Astrocyte of the spinal cord (primary cell): ENCODE measurements at regions not wholly inside any gene's neighbourhood (a gene's known extent, or its start where the extent isn't known, plus 50 kb on each side); places are given as distances from the start of the nearest gene placed in this dataset.

ENCODE experiments used
- DNase-seq: peaks from one replicate; pipeline ENCODE4 v3.0.0; 2011; ENCODE audit warnings: low read depth, low spot score
- H3K4me3 ChIP-seq: 2 replicates; pipeline ENCODE4 v1.5.1; 2011; ENCODE audit warnings: low read depth, mild to moderate bottlenecking, low read length, moderate library complexity
- in situ Hi-C: cut with HindIII; loops from 2 replicates; pipeline ENCODE4 v1.10.0; 2017; ENCODE audit warnings: low sequenced_read_pairs
- TF ChIP-seq, protein P1 (sequence below): IDR thresholded peaks from 2 replicates; pipeline ENCODE4 v1.5.1; 2012; ENCODE audit warnings: low read depth, mild to moderate bottlenecking, low read length, inconsistent platforms

- H3K4me3 ChIP-seq: no peak overlapping the region
- in situ Hi-C loops: no loop called here
- TF ChIP-seq, protein P1, sequence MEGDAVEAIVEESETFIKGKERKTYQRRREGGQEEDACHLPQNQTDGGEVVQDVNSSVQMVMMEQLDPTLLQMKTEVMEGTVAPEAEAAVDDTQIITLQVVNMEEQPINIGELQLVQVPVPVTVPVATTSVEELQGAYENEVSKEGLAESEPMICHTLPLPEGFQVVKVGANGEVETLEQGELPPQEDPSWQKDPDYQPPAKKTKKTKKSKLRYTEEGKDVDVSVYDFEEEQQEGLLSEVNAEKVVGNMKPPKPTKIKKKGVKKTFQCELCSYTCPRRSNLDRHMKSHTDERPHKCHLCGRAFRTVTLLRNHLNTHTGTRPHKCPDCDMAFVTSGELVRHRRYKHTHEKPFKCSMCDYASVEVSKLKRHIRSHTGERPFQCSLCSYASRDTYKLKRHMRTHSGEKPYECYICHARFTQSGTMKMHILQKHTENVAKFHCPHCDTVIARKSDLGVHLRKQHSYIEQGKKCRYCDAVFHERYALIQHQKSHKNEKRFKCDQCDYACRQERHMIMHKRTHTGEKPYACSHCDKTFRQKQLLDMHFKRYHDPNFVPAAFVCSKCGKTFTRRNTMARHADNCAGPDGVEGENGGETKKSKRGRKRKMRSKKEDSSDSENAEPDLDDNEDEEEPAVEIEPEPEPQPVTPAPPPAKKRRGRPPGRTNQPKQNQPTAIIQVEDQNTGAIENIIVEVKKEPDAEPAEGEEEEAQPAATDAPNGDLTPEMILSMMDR: no peak
- no peak for DNase-seq
Observed at GRCh38 chr5:87572611-87573010, 159.9 kb upstream of the CCNH start.

GRCh38 chr5:87572090-87572489 is 159.4 kb upstream of the CCNH start:
- TF ChIP-seq, protein P1: no peak
- H3K4me3 ChIP-seq: no peak overlapping the region
- DNase-seq: no peak
- in situ Hi-C loops: no loop called here

DNA sequence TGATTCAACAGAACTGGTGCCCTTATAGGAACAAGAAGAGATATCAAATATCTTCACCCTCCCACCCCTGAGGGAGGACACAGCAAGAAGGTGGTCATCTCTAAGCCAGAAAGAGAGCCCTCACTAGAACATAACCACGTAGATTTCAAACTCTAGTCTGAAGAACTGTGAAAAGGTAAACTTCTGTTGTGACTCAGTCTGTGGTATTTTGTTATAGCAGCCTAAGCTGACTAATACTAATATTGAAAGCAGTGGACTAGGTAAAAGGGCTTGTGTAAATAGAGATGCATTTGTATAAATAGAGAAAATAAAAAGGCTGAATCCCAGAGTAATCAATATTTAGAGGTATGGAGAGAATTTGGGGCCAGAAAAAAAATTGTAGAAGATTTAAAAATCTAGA is 157.6 kb upstream of the CCNH start:
- no peak overlapping the region for H3K4me3 ChIP-seq

DNA sequence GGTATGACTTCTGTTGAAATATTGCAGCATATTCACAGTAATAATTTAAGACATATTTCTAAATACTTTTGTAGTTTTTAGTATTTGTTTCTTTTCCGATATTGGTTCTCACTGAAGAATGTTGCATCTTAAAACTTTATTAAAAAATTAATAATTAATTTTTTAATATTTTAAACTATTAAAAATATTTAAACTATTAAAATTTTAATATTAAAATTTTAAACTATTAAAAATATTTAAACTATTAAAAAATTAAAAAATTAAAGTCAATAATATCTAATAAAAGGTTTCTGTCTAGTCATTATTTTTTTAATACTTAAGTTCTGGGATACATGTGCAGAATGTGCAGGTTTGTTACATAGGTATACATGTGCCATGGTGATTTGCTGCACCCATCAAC is 149.3 kb upstream of the CCNH start:
- in situ Hi-C loops: no loop called here
- no peak overlapping the region for H3K4me3 ChIP-seq
- TF ChIP-seq, protein P1: no peak
- DNase-seq: no peak

More for the DNA sequence above, 157.6 kb upstream of the CCNH start:
- no peak for DNase-seq
- TF ChIP-seq, protein P1: no peak
- in situ Hi-C loops: no loop called here

DNA sequence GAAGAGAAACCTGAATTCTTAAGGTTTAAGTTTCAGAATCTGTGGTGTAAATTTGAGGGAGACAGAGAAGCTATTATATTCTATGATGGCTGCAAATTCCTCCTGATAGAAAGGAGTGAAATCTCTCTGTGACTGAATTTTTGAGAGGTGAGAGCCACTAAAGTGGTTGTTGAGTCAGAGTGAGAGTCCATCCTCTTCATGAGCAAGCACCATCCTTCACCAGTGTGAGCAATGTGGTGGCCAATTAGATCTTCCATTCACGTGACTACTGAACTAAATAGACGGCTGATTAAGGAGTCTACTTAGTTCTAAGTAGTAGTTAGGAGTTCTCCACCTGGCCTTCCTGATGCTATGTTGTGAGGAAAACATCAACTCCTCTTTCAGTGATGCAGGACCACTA is 147.8 kb upstream of the CCNH start:
- in situ Hi-C loops: no loop called here
- TF ChIP-seq, protein P1: no peak
- no peak overlapping the region for H3K4me3 ChIP-seq

GRCh38 chr5:87551911-87552310 is 139.2 kb upstream of the CCNH start:
- in situ Hi-C loops: no loop called here
- no peak overlapping the region for H3K4me3 ChIP-seq
- DNase-seq: no peak
- TF ChIP-seq, protein P1: no peak

More for the DNA sequence above, 147.8 kb upstream of the CCNH start:
- DNase-seq: no peak

DNA sequence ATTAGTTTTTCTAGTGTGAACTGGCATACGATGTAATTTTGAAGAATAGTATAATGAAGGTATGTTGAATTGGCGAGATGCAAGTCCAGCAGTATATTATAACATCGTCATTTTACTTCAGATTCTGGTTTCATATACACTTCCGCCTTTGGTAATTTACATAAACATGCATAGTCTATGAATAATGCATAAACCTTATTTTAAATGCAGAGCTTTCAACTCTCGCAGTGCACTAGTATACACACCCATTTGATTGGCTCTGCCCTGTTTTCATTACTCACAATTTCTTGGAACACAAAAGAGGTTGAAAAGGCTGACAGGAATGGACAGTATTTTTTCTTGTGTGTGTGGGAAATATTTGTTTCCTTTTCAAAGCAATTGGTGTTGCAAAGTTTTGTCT is 128.9 kb upstream of the CCNH start:
- H3K4me3 ChIP-seq: no peak overlapping the region
- in situ Hi-C loops: no loop called here
- TF ChIP-seq, protein P1: no peak
- DNase-seq: no peak
